DND-41 (cell line): ENCODE measurements at regions not wholly inside any gene's neighbourhood (a gene's known extent, or its start where the extent isn't known, plus 50 kb on each side); places are given as distances from the start of the nearest gene placed in this dataset.
"Not testable (repeated sequence)": the region's sequence is repeated elsewhere in the genome, so short reads cannot be mapped to it uniquely, and the experiment has no call there.

Experiments used
- ATAC-seq: fragments of 200-7000 bp; cut with Tn5 transposase; 3 replicates; pipeline ENCODE4 v1.9.1; 2021; ENCODE audit warnings: low read depth; ENCODE audit not compliant: insufficient read depth
- DNase-seq: peaks from one replicate; pipeline ENCODE4 v3.0.0-alpha.2; 2020
- H2AFZ ChIP-seq: 2 replicates; pipeline ENCODE4 v1.6.0; 2012; ENCODE audit warnings: low read depth, low read length
- H3K27ac ChIP-seq: 2 replicates; pipeline ENCODE4 v1.5.1; 2012; ENCODE audit warnings: low read length, inconsistent platforms
- H3K27me3 ChIP-seq: fragments of 200-600 bp; sonication (generic); 2 replicates; pipeline ENCODE4 v1.6.0; 2012; ENCODE audit warnings: low read length, mild to moderate bottlenecking, inconsistent platforms; ENCODE audit not compliant: insufficient read depth, poor library complexity
- H3K36me3 ChIP-seq: 2 replicates; pipeline ENCODE4 v1.5.1; 2012; ENCODE audit warnings: low read length, inconsistent platforms; ENCODE audit not compliant: insufficient read depth
- H3K4me1 ChIP-seq: 2 replicates; pipeline ENCODE4 v1.5.1; 2012; ENCODE audit warnings: mild to moderate bottlenecking, low read length; ENCODE audit not compliant: insufficient read depth
- H3K4me2 ChIP-seq: 2 replicates; pipeline ENCODE4 v1.6.0; 2012; ENCODE audit warnings: mild to moderate bottlenecking, moderate library complexity, low read length, inconsistent platforms; ENCODE audit not compliant: insufficient read depth
- H3K4me3 ChIP-seq, 2 experiments: fragments of 200-600 bp in 1 of 2; shearing (Covaris generic) in 1 of 2; 2 replicates each; pipeline ENCODE4 v1.5.1; 2012 to 2016; ENCODE audit warnings: inconsistent platforms in 2 of 2, low read length in 2 of 2, mild to moderate bottlenecking in 2 of 2, low read depth in 1 of 2, moderate library complexity in 1 of 2
- H3K79me2 ChIP-seq: 2 replicates; pipeline ENCODE4 v1.6.0; 2012; ENCODE audit warnings: low read length, inconsistent platforms; ENCODE audit not compliant: insufficient read depth
- H3K9ac ChIP-seq: 2 replicates; pipeline ENCODE4 v1.6.0; 2012; ENCODE audit warnings: low read depth, mild to moderate bottlenecking, inconsistent platforms, low read length, moderate library complexity
- H3K9me3 ChIP-seq: 2 replicates; pipeline ENCODE4 v1.5.1; 2012; ENCODE audit warnings: low read length, moderate library complexity, mild to moderate bottlenecking, inconsistent platforms; ENCODE audit not compliant: insufficient read depth, severe bottlenecking
- H4K20me1 ChIP-seq: 2 replicates; pipeline ENCODE4 v1.6.0; 2012; ENCODE audit warnings: low read length; ENCODE audit not compliant: insufficient read depth
- EZH2 ChIP-seq: IDR thresholded peaks from 3 replicates; pipeline ENCODE4 v1.6.1; 2012; ENCODE audit warnings: borderline replicate concordance, low read depth, mild to moderate bottlenecking, moderate library complexity, low read length, inconsistent platforms; ENCODE audit not compliant: severe bottlenecking
- TF ChIP-seq, protein P1 (sequence below): IDR thresholded peaks from 2 replicates; pipeline ENCODE4 v1.5.1; 2012; ENCODE audit warnings: borderline replicate concordance, low read length, moderate library complexity, mild to moderate bottlenecking; ENCODE audit not compliant: poor library complexity, severe bottlenecking; ENCODE audit errors: extremely low read depth

DNA sequence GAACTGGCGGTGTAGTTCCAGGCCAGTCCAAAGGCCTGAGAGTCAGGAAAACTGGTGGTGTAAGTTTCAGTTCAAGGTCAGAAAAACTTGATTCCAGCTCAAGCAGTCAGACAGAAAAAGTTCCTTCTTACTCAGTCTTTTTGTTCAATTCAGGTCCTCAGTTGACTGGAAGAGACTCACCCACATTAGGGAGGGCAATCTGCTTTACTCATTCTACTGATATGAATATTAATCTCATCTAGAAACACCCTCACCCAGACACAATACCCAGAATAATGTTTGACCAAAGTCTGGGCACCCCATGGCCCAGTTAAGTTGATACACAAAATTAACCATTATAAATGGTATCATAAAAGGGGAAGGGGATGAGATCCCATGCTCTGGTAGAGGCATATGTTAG is 50.1 kb upstream of the LTA4H start:
- ATAC-seq (no peak), DNase-seq (no peak)
- Histone ChIP-seq H3K9me3 (no peaks in the 10 kb centered on the region), H3K9ac (no peak overlapping the region), H2AFZ (no peak overlapping the region), H3K79me2 (no peaks in the 10 kb centered on the region), H4K20me1 (no peaks in the 10 kb centered on the region), H3K36me3 (no peaks in the 10 kb centered on the region), H3K27ac (no peak overlapping the region), H3K27me3 (no peaks in the 10 kb centered on the region), H3K4me3 (no peak overlapping the region), H3K4me1 (no peaks in the 10 kb centered on the region), H3K4me2 (no peak overlapping the region)
- TF ChIP-seq, protein P1, sequence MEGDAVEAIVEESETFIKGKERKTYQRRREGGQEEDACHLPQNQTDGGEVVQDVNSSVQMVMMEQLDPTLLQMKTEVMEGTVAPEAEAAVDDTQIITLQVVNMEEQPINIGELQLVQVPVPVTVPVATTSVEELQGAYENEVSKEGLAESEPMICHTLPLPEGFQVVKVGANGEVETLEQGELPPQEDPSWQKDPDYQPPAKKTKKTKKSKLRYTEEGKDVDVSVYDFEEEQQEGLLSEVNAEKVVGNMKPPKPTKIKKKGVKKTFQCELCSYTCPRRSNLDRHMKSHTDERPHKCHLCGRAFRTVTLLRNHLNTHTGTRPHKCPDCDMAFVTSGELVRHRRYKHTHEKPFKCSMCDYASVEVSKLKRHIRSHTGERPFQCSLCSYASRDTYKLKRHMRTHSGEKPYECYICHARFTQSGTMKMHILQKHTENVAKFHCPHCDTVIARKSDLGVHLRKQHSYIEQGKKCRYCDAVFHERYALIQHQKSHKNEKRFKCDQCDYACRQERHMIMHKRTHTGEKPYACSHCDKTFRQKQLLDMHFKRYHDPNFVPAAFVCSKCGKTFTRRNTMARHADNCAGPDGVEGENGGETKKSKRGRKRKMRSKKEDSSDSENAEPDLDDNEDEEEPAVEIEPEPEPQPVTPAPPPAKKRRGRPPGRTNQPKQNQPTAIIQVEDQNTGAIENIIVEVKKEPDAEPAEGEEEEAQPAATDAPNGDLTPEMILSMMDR: no peak
- TF ChIP-seq EZH2: no peak

DNA sequence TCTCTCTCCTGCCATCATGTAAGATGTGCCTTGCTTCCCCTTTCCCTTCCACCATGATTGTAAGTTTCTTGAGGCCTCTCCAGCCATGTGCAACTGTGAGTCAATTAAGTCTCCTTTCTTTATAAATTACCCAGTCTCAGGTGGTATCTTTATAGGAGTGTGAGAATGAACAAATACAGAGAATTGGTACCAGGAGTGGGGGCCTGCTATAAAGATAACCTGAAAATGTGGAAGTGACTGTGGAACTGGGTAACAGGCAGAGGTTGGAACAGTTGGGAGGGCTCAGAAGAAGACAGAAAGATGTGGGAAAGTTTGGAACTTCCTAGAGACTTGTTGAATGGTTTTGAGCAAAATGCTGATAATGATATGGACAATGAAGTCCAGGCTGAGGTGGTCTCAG is 50.8 kb upstream of the LTA4H start:
- not testable (repeated sequence) for H3K9me3 ChIP-seq

GRCh38 chr12:96091833-96092232 is 56.4 kb upstream of the LTA4H start:
- Histone ChIP-seq H3K9me3 (no peaks in the 10 kb centered on the region), H3K4me2 (no peak overlapping the region), H4K20me1 (no peaks in the 10 kb centered on the region), H3K27ac (no peak overlapping the region), H3K4me1 (peaks cover 13% of the 10 kb centered on the region), H2AFZ (no peak overlapping the region), H3K27me3 (no peaks in the 10 kb centered on the region), H3K79me2 (no peaks in the 10 kb centered on the region), H3K36me3 (no peaks in the 10 kb centered on the region), H3K4me3 (no peak overlapping the region), H3K9ac (no peak overlapping the region)
- no peak for DNase-seq
- no peak for ATAC-seq
- TF ChIP-seq EZH2: no peak
- TF ChIP-seq, protein P1: peak; percentile 23

More for the DNA sequence above, 50.8 kb upstream of the LTA4H start:
- not testable (repeated sequence) for ATAC-seq, H2AFZ ChIP-seq, H3K4me3 ChIP-seq, H3K4me1 ChIP-seq, H3K4me2 ChIP-seq, H3K27me3 ChIP-seq, H3K27ac ChIP-seq, H3K36me3 ChIP-seq, H3K9ac ChIP-seq, H3K79me2 ChIP-seq, H4K20me1 ChIP-seq, DNase-seq

DNA sequence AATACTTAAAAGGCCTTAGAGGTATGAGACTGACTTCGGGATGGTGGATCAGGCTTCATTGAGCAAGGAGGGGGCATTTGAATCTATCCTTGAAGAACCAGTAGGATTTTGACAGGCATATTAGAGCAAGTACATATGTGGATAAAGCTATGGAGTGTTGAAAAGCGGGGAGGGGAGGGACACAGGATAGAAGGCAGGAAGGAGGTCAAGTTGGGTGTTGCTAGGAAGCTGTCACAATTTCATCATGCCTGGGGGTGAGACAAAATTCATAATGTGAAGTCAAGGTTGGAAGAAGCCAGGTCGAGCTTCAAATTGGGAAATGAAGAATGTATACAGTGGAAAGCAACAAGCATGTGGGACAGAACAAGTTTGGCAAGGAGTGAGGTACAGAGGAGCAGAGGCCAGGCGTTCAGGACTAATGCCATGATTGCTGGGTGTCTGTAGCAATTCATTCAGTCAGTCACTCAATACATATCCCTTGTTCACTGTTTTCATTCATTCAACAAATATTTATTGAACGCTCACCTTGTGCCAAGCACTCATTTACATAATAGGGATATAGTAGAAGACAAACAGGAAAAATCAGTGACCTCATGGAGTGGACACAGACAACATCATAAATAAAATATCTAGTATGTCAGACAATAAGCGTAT is 58.3 kb upstream of the LTA4H start:
- Histone ChIP-seq H2AFZ (no peak overlapping the region), H3K27ac (no peak overlapping the region), H3K27me3 (no peaks in the 10 kb centered on the region), H3K9ac (no peak overlapping the region), H4K20me1 (no peaks in the 10 kb centered on the region), H3K4me3 (no peak overlapping the region), H3K9me3 (no peaks in the 10 kb centered on the region), H3K4me2 (no peak overlapping the region), H3K4me1 (peaks cover 13% of the 10 kb centered on the region), H3K79me2 (no peaks in the 10 kb centered on the region), H3K36me3 (no peaks in the 10 kb centered on the region)
- no peak for ATAC-seq
- TF ChIP-seq EZH2: no peak
- TF ChIP-seq, protein P1: no peak
- no peak for DNase-seq
